CD8-positive, alpha-beta memory T cell (primary cell): ENCODE measurements at regions not wholly inside any gene's neighbourhood (a gene's known extent, or its start where the extent isn't known, plus 50 kb on each side); places are given as distances from the start of the nearest gene placed in this dataset.

Experiments used
- CTCF ChIA-PET: fragments of 350-600 bp; sonication (Branson Sonifier 250); formaldehyde crosslinking; loops from one replicate; lab custom pipeline; 2021; ENCODE audit warnings: antibody characterized with exemption; lab: Charles Lee
- POLR2A ChIA-PET: fragments of 350-600 bp; sonication (Branson Sonifier 250); formaldehyde crosslinking; loops from one replicate; lab custom pipeline; 2021; ENCODE audit warnings: antibody characterized with exemption; lab: Charles Lee
- DNase-seq, 5 donors: peaks; one replicate each; pipeline versions ENCODE4 v3.0.0 to v3.0.0-alpha.2; 2020 to 2022; ENCODE audit warnings: mixed read lengths in 1 of 5
- H3K27ac ChIP-seq: one replicate; pipeline ENCODE4 v1.7.0; 2013; ENCODE audit warnings: low read depth, mild to moderate bottlenecking, low read length, moderate library complexity
- H3K27me3 ChIP-seq: 2 replicates; pipeline ENCODE4 v1.7.0; 2013; ENCODE audit warnings: low read length, mild to moderate bottlenecking; ENCODE audit not compliant: insufficient read depth, poor library complexity, severe bottlenecking
- H3K36me3 ChIP-seq: 2 replicates; pipeline ENCODE4 v1.7.0; 2013; ENCODE audit warnings: mild to moderate bottlenecking, low read length, moderate library complexity; ENCODE audit not compliant: insufficient read depth
- H3K4me1 ChIP-seq: 2 replicates; pipeline ENCODE4 v1.7.0; 2013; ENCODE audit warnings: mild to moderate bottlenecking, low read length, moderate library complexity; ENCODE audit not compliant: insufficient read depth
- H3K4me3 ChIP-seq: 2 replicates; pipeline ENCODE4 v1.7.0; 2013; ENCODE audit warnings: mild to moderate bottlenecking, low read length
- H3K9me3 ChIP-seq: 2 replicates; pipeline ENCODE4 v1.7.0; 2013; ENCODE audit warnings: mild to moderate bottlenecking, low read length
- H3K27ac Mint-ChIP-seq, 8 donors: one replicate each; pipeline ENCODE4 v1.8.0; 2020 to 2021; ENCODE audit warnings: mixed read lengths in 8 of 8, mild to moderate bottlenecking in 6 of 8, inconsistent platforms in 3 of 8, moderate library complexity in 3 of 8
- H3K27me3 Mint-ChIP-seq, 2 donors: one replicate each; pipeline ENCODE4 v1.8.0; 2020 to 2021; ENCODE audit warnings: mixed read lengths in 2 of 2, mild to moderate bottlenecking in 1 of 2, moderate library complexity in 1 of 2
- H3K36me3 Mint-ChIP-seq, 3 donors: one replicate each; pipeline ENCODE4 v1.8.0; 2020 to 2021; ENCODE audit warnings: mixed read lengths in 3 of 3, inconsistent platforms in 1 of 3, mild to moderate bottlenecking in 1 of 3
- H3K4me1 Mint-ChIP-seq, 3 donors: one replicate each; pipeline ENCODE4 v1.8.0; 2020 to 2021; ENCODE audit warnings: mixed read lengths in 3 of 3, inconsistent platforms in 1 of 3, mild to moderate bottlenecking in 1 of 3
- H3K4me3 Mint-ChIP-seq, 7 donors: one replicate each; pipeline ENCODE4 v1.8.0; 2020 to 2021; ENCODE audit warnings: mixed read lengths in 7 of 7, mild to moderate bottlenecking in 6 of 7, moderate library complexity in 4 of 7, inconsistent platforms in 2 of 7
- H3K9me3 Mint-ChIP-seq, 5 donors: one replicate each; pipeline ENCODE4 v1.8.0; 2020 to 2022; ENCODE audit warnings: mixed read lengths in 5 of 5, mild to moderate bottlenecking in 3 of 5, moderate library complexity in 2 of 5, inconsistent platforms in 1 of 5

- H3K27me3 ChIP-seq, result no peaks in the 10 kb centered on the region
- no peak overlapping the region for H3K4me3 Mint-ChIP-seq
- H3K4me1 ChIP-seq, result no peaks in the 10 kb centered on the region
- no peak overlapping the region for H3K27ac Mint-ChIP-seq
- H3K4me1 Mint-ChIP-seq, result no peaks in the 10 kb centered on the region
- H3K4me3 ChIP-seq, result no peak overlapping the region
- no peak for DNase-seq
- no peaks in the 10 kb centered on the region for H3K9me3 ChIP-seq
- H3K36me3 Mint-ChIP-seq, result no peaks in the 10 kb centered on the region
- no peak overlapping the region for H3K27ac ChIP-seq
- CTCF ChIA-PET, result no interaction called here
- H3K9me3 Mint-ChIP-seq, result peaks cover 0 to 3% (median 0%) of the 10 kb centered on the region in 5 donors
- no peaks in the 10 kb centered on the region for H3K36me3 ChIP-seq
- POLR2A ChIA-PET, result no interaction called here
- H3K27me3 Mint-ChIP-seq, result peaks cover 2 to 30% of the 10 kb centered on the region in 2 donors
Observed at GRCh38 chr12:98220636-98221035, 294.8 kb upstream of the TMPO start.

GRCh38 chr12:98221243-98221808 is 294.1 kb upstream of the TMPO start:
- ChIA-PET POLR2A (no interaction called here), CTCF (no interaction called here)
- H3K27me3 Mint-ChIP-seq, result peaks cover 2 to 30% of the 10 kb centered on the region in 2 donors
- Histone ChIP-seq H3K4me1 (no peaks in the 10 kb centered on the region), H3K36me3 (no peaks in the 10 kb centered on the region), H3K9me3 (no peaks in the 10 kb centered on the region), H3K4me3 (no peak overlapping the region), H3K27ac (no peak overlapping the region), H3K27me3 (no peaks in the 10 kb centered on the region)
- H3K4me3 Mint-ChIP-seq, result no peak overlapping the region
- no peaks in the 10 kb centered on the region for H3K4me1 Mint-ChIP-seq
- no peak overlapping the region for H3K27ac Mint-ChIP-seq
- no peaks in the 10 kb centered on the region for H3K36me3 Mint-ChIP-seq
- no peak for DNase-seq
- H3K9me3 Mint-ChIP-seq, result peaks cover 0 to 3% (median 0%) of the 10 kb centered on the region in 5 donors

GRCh38 chr12:98222135-98222534 is 293.3 kb upstream of the TMPO start:
- Histone ChIP-seq H3K36me3 (no peaks in the 10 kb centered on the region), H3K4me1 (no peaks in the 10 kb centered on the region), H3K27ac (no peak overlapping the region), H3K9me3 (no peaks in the 10 kb centered on the region), H3K27me3 (no peaks in the 10 kb centered on the region), H3K4me3 (no peak overlapping the region)
- Mint-ChIP-seq H3K4me1 (no peaks in the 10 kb centered on the region), H3K9me3 (peaks cover 0 to 3% (median 0%) of the 10 kb centered on the region in 5 donors), H3K4me3 (no peak overlapping the region), H3K27me3 (peaks cover 2 to 30% of the 10 kb centered on the region in 2 donors), H3K27ac (no peak overlapping the region), H3K36me3 (no peaks in the 10 kb centered on the region)
- CTCF ChIA-PET, result no interaction called here
- no peak for DNase-seq
- POLR2A ChIA-PET, result no interaction called here

- H3K9me3 Mint-ChIP-seq, result peaks cover 0 to 4% (median 3%) of the 10 kb centered on the region in 5 donors
- Histone ChIP-seq H3K27me3 (no peaks in the 10 kb centered on the region), H3K4me3 (no peak overlapping the region), H3K4me1 (no peaks in the 10 kb centered on the region), H3K9me3 (no peaks in the 10 kb centered on the region), H3K27ac (no peak overlapping the region), H3K36me3 (no peaks in the 10 kb centered on the region)
- no peaks in the 10 kb centered on the region for H3K4me1 Mint-ChIP-seq
- CTCF ChIA-PET, result no interaction called here
- no peak for DNase-seq
- POLR2A ChIA-PET, result no interaction called here
- H3K4me3 Mint-ChIP-seq, result no peak overlapping the region
- no peak overlapping the region for H3K27ac Mint-ChIP-seq
- H3K36me3 Mint-ChIP-seq, result no peaks in the 10 kb centered on the region
- peaks cover 2 to 39% of the 10 kb centered on the region in 2 donors for H3K27me3 Mint-ChIP-seq
Observed at GRCh38 chr12:98224584-98225221, 290.7 kb upstream of the TMPO start.

GRCh38 chr12:98227162-98227561 is 288.2 kb upstream of the TMPO start:
- no peaks in the 10 kb centered on the region for H3K36me3 ChIP-seq
- ChIA-PET CTCF (no interaction called here), POLR2A (no interaction called here)
- Mint-ChIP-seq H3K4me3 (no peak overlapping the region), H3K36me3 (no peaks in the 10 kb centered on the region), H3K9me3 (peaks cover 0 to 4% (median 3%) of the 10 kb centered on the region in 5 donors), H3K27me3 (peaks cover 0 to 30% of the 10 kb centered on the region in 2 donors), H3K27ac (no peak overlapping the region), H3K4me1 (no peaks in the 10 kb centered on the region)
- H3K27me3 ChIP-seq, result no peaks in the 10 kb centered on the region
- no peaks in the 10 kb centered on the region for H3K4me1 ChIP-seq
- no peak overlapping the region for H3K27ac ChIP-seq
- H3K9me3 ChIP-seq, result no peaks in the 10 kb centered on the region
- H3K4me3 ChIP-seq, result no peak overlapping the region
- DNase-seq, result no peak

- Mint-ChIP-seq H3K36me3 (no peaks in the 10 kb centered on the region), H3K27ac (no peak overlapping the region), H3K9me3 (peaks cover 0 to 7% (median 0%) of the 10 kb centered on the region in 5 donors), H3K27me3 (peaks cover 0 to 19% of the 10 kb centered on the region in 2 donors), H3K4me3 (no peak overlapping the region), H3K4me1 (no peaks in the 10 kb centered on the region)
- Histone ChIP-seq H3K36me3 (no peaks in the 10 kb centered on the region), H3K9me3 (no peaks in the 10 kb centered on the region), H3K4me1 (no peaks in the 10 kb centered on the region), H3K4me3 (no peak overlapping the region), H3K27me3 (no peaks in the 10 kb centered on the region), H3K27ac (no peak overlapping the region)
- DNase-seq, result no peak
- ChIA-PET CTCF (no interaction called here), POLR2A (no interaction called here)
Observed at GRCh38 chr12:98228683-98229539, 286.5 kb upstream of the TMPO start.

- Mint-ChIP-seq H3K36me3 (no peaks in the 10 kb centered on the region), H3K4me1 (no peaks in the 10 kb centered on the region), H3K27me3 (peaks cover 0 to 16% of the 10 kb centered on the region in 2 donors), H3K4me3 (no peak overlapping the region), H3K9me3 (peaks cover 0 to 7% (median 0%) of the 10 kb centered on the region in 5 donors), H3K27ac (no peak overlapping the region)
- Histone ChIP-seq H3K27me3 (no peaks in the 10 kb centered on the region), H3K9me3 (no peaks in the 10 kb centered on the region), H3K4me3 (no peak overlapping the region), H3K36me3 (no peaks in the 10 kb centered on the region), H3K4me1 (no peaks in the 10 kb centered on the region), H3K27ac (no peak overlapping the region)
- no peak for DNase-seq
- POLR2A ChIA-PET, result no interaction called here
- CTCF ChIA-PET, result no interaction called here
Observed at GRCh38 chr12:98229540-98229924, 285.9 kb upstream of the TMPO start.

- POLR2A ChIA-PET, result no interaction called here
- DNase-seq, result no peak
Observed at GRCh38 chr12:98232753-98233390, 282.5 kb upstream of the TMPO start.

More at GRCh38 chr12:98232753-98233390, 282.5 kb upstream of the TMPO start:
- Histone ChIP-seq H3K4me1 (no peaks in the 10 kb centered on the region), H3K4me3 (no peak overlapping the region), H3K27ac (no peak overlapping the region), H3K9me3 (no peaks in the 10 kb centered on the region), H3K27me3 (peaks cover 3% of the 10 kb centered on the region), H3K36me3 (no peaks in the 10 kb centered on the region)
- Mint-ChIP-seq H3K36me3 (no peaks in the 10 kb centered on the region), H3K27me3 (peaks cover 0 to 17% of the 10 kb centered on the region in 2 donors), H3K27ac (no peak overlapping the region), H3K4me3 (no peak overlapping the region), H3K9me3 (peaks cover 3 to 13% (median 5%) of the 10 kb centered on the region in 5 donors), H3K4me1 (no peaks in the 10 kb centered on the region)
- CTCF ChIA-PET, result no interaction called here
